Endothelial cell of umbilical vein (primary cell): ENCODE measurements at regions not wholly inside any gene's neighbourhood (a gene's known extent, or its start where the extent isn't known, plus 50 kb on each side); places are given as distances from the start of the nearest gene placed in this dataset.

Source experiments
- BruUV-seq: library from RNA; stranded (reverse); fragments of 400-500 nt; replicated peaks from 2 replicates; lab custom pipeline; 2021; lab: Mats Ljungman, UMichigan
- CTCF ChIA-PET: fragments of 300-600, 350-600 bp; sonication (Branson Sonifier 250); formaldehyde crosslinking; loops from one replicate; lab custom pipeline; 2021; ENCODE audit warnings: antibody characterized with exemption, inconsistent platforms; lab: Charles Lee
- POLR2A ChIA-PET: fragments of 300-600, 350-600 bp; sonication (Branson Sonifier 250); formaldehyde crosslinking; loops from one replicate; lab custom pipeline; 2021; ENCODE audit warnings: antibody characterized with exemption, inconsistent platforms; lab: Charles Lee
- DNase-seq: peaks from one replicate; pipeline ENCODE4 v3.0.0-alpha.2; 2011; ENCODE audit warnings: low read depth, low spot score
- FAIRE-seq: peaks from 2 replicates; lab custom pipeline; 2011; peaks lifted over from hg19 to GRCh38; lab: Jason Lieb, UNC
- H2AFZ ChIP-seq: 2 replicates; pipeline ENCODE4 v1.6.0; 2012; ENCODE audit warnings: low read depth, low read length, control low read depth, inconsistent platforms
- H3K27ac ChIP-seq: 2 replicates; pipeline ENCODE4 v1.5.1; 2011; ENCODE audit warnings: low read depth, mild to moderate bottlenecking, control low read depth, low read length, moderate library complexity; ENCODE audit not compliant: insufficient read depth
- H3K27me3 ChIP-seq, 2 experiments: 2 replicates each; pipeline versions ENCODE4 v1.6.0 to v1.6.1; 2011; ENCODE audit warnings: low read length in 2 of 2, mixed read lengths in 1 of 2; ENCODE audit not compliant: control insufficient read depth in 2 of 2, insufficient read depth in 2 of 2
- H3K36me3 ChIP-seq, 2 experiments: 2 replicates in 1 of 2; 3 replicates in 1 of 2; pipeline ENCODE4 v1.5.1; 2011; ENCODE audit warnings: low read length in 2 of 2, mild to moderate bottlenecking in 1 of 2, moderate library complexity in 1 of 2; ENCODE audit not compliant: control insufficient read depth in 2 of 2, insufficient read depth in 2 of 2; ENCODE audit errors: extremely low read depth in 1 of 2
- H3K4me1 ChIP-seq: 3 replicates; pipeline ENCODE4 v1.5.1; 2011; ENCODE audit warnings: mild to moderate bottlenecking, low read length; ENCODE audit not compliant: control insufficient read depth, insufficient read depth; ENCODE audit errors: extremely low read depth
- H3K4me2 ChIP-seq: 2 replicates; pipeline ENCODE4 v1.6.1; 2011; ENCODE audit warnings: low read length, control low read depth, mixed read lengths; ENCODE audit not compliant: insufficient read depth
- H3K4me3 ChIP-seq, 3 experiments: fragments of 200-600 bp in 1 of 3; sonication (generic), shearing (Covaris generic) in 1 of 3; replicated peaks in 1 of 3; 2 replicates each; pipeline ENCODE4 v1.5.1; 2011 to 2016; ENCODE audit warnings: control low read depth in 3 of 3, low read length in 3 of 3, mild to moderate bottlenecking in 2 of 3, inconsistent platforms in 1 of 3, low read depth in 1 of 3, moderate library complexity in 1 of 3; ENCODE audit not compliant: insufficient read depth in 1 of 3
- H3K79me2 ChIP-seq: 2 replicates; pipeline ENCODE4 v1.6.0; 2012; ENCODE audit warnings: low read length, inconsistent platforms; ENCODE audit not compliant: control insufficient read depth, insufficient read depth
- H3K9ac ChIP-seq: replicated peaks from 2 replicates; pipeline ENCODE3; 2011; ENCODE audit warnings: low read length, control low read depth; ENCODE audit not compliant: insufficient read depth; ENCODE audit errors: extremely low read depth
- H3K9me1 ChIP-seq: replicated peaks from 3 replicates; pipeline ENCODE4 v1.6.0; 2011; ENCODE audit warnings: mild to moderate bottlenecking, low read length; ENCODE audit not compliant: control insufficient read depth, insufficient read depth; ENCODE audit errors: extremely low read depth
- H3K9me3 ChIP-seq: replicated peaks from 2 replicates; pipeline ENCODE4 v1.5.1; 2012; ENCODE audit warnings: low read length, inconsistent platforms; ENCODE audit not compliant: control insufficient read depth, insufficient read depth
- H4K20me1 ChIP-seq: replicated peaks from 2 replicates; pipeline ENCODE3; 2011; ENCODE audit warnings: mild to moderate bottlenecking, low read length; ENCODE audit not compliant: control insufficient read depth, insufficient read depth; ENCODE audit errors: extremely low read depth
- CTCF ChIP-seq, 2 donors: IDR thresholded peaks; 1 replicate in 1 of 2; 2 replicates in 1 of 2; pipeline ENCODE4 v1.5.1; 2011; ENCODE audit warnings: low read length in 2 of 2, mild to moderate bottlenecking in 2 of 2, moderate library complexity in 2 of 2, control low read depth in 1 of 2, inconsistent platforms in 1 of 2, low read depth in 1 of 2; ENCODE audit not compliant: insufficient read depth in 1 of 2; ENCODE audit errors: extremely low read depth in 1 of 2
- EZH2 ChIP-seq: IDR thresholded peaks from 2 replicates; pipeline ENCODE4 v1.6.1; 2012; ENCODE audit warnings: borderline replicate concordance, low read depth, mild to moderate bottlenecking, moderate library complexity, low read length, inconsistent platforms; ENCODE audit not compliant: severe bottlenecking
- FOS ChIP-seq: IDR thresholded peaks from 2 replicates; pipeline ENCODE4 v1.6.1; 2011; ENCODE audit warnings: mild to moderate bottlenecking, low read length, moderate library complexity, borderline replicate concordance; ENCODE audit not compliant: insufficient read depth
- GATA2 ChIP-seq: IDR thresholded peaks from 2 replicates; pipeline ENCODE4 v1.7.0; 2011; ENCODE audit warnings: low read depth, mild to moderate bottlenecking, moderate library complexity, mixed read lengths, low read length; ENCODE audit not compliant: insufficient read length, insufficient read depth
- JUN ChIP-seq: IDR thresholded peaks from 2 replicates; pipeline ENCODE4 v1.6.1; 2011; ENCODE audit warnings: borderline replicate concordance, low read depth; ENCODE audit not compliant: insufficient read length, insufficient read depth
- MYC ChIP-seq: IDR thresholded peaks from one replicate; pipeline ENCODE4 v1.6.1; 2011; ENCODE audit warnings: mild to moderate bottlenecking, low read depth, low read length
- POLR2A ChIP-seq: IDR thresholded peaks from 2 replicates; pipeline ENCODE4 v1.6.1; 2012; ENCODE audit warnings: low read depth, mild to moderate bottlenecking, control low read depth, low read length
- POLR2AphosphoS5 ChIP-seq: IDR thresholded peaks from 2 replicates; pipeline ENCODE4 v1.6.1; 2012; ENCODE audit warnings: low read depth, mild to moderate bottlenecking, control low read depth, low read length, moderate library complexity; ENCODE audit not compliant: insufficient read depth
- dilution Hi-C: fragments of 300-500 bp; cut with MboI; formaldehyde crosslinking; loops from one replicate; pipeline ENCODE4 v1.15.0; 2019; ENCODE audit warnings: low sequenced_read_pairs; ENCODE audit not compliant: extremely low pct_ligation_motif_present
- intact Hi-C: fragments of 100-400 bp; cut with micrococcal nuclease; formaldehyde crosslinking; loops from one replicate; pipeline ENCODE4 v1.10.0; 2022
- TF ChIP-seq, protein P1 (sequence below): IDR thresholded peaks from 2 replicates; pipeline ENCODE4 v1.6.1; 2011; ENCODE audit not compliant: insufficient read depth, insufficient read length

DNA sequence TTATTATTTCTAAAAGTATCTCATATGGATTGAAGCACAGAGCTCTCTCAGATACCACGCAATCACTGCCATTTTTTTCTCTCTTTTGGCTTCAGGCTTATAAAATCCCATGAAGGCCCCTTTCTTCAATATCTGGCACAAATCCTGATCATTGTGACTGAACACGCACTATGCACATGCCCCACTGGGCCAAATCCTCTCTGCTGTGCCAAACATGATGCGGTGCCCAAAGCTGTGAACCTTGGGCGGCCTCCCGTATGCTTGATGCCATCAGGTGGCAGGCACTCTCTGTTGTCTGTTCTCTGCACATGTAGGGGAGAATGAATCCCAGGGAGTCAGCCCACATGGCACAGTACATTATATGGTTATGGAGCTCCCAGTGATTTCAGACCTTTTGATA, 375.0 kb upstream of the RGMB start:
- no peak for TF ChIP-seq POLR2A
- TF ChIP-seq, protein P1, sequence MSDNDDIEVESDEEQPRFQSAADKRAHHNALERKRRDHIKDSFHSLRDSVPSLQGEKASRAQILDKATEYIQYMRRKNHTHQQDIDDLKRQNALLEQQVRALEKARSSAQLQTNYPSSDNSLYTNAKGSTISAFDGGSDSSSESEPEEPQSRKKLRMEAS = no peak
- no peak for TF ChIP-seq GATA2
- TF ChIP-seq CTCF (IDR thresholded peaks at IDR 0.05; ENCODE audit: extremely low read depth in 1 of 2, insufficient read depth in 1 of 2, low read depth in 1 of 2, low read length in 2 of 2) = no peak
- no peak for TF ChIP-seq JUN
- no peak for TF ChIP-seq EZH2
- TF ChIP-seq MYC = no peak
- no peak for TF ChIP-seq FOS
- no peak for TF ChIP-seq POLR2AphosphoS5
- BruUV-seq = no TSS peak
- Histone ChIP-seq H4K20me1 (no peaks in the 10 kb centered on the region), H3K9ac (no peak overlapping the region), H3K36me3 (no peaks in the 10 kb centered on the region), H3K4me2 (no peak overlapping the region), H3K4me3 (no peak overlapping the region), H3K27me3 (no peaks in the 10 kb centered on the region), H3K4me1 (no peaks in the 10 kb centered on the region), H2AFZ (no peak overlapping the region), H3K9me3 (no peaks in the 10 kb centered on the region), H3K27ac (no peak overlapping the region), H3K9me1 (no peaks in the 10 kb centered on the region), H3K79me2 (no peaks in the 10 kb centered on the region)
- dilution Hi-C loops = no loop called here
- DNase-seq (no peak), FAIRE-seq (no peak)
- intact Hi-C loops = no loop called here
- ChIA-PET CTCF (interaction anchor here (0.7 to 1.2 kb wide), 3 partner anchors 10 to 370 kb away, joined by 3 read pairs; no protein-coding TSS in a partner anchor), POLR2A (no interaction called here)
